ENCODE measurements at regions not wholly inside any gene's neighbourhood (a gene's known extent, or its start where the extent isn't known, plus 50 kb on each side); places are given as distances from the start of the nearest gene placed in this dataset.

DNA sequence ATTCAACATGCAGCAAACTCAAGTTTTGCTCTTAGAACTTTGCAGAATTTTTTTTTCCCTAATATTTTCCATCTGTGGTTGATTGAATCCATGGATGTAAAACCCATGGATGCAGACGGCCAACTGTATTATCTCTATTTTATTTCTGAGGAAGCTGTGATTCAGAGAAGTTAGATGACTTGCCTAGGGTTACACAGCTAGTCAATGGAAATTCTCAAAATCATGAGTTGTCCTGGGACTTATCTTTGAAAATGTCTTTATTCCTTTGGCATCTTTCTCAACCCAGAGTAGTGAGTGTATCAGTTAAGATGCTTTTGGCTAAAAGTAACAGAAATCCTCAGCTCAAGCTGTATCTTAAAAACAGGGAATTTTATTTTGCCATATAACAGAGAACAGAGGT is 107.9 kb upstream of the GALNT15 start:
- Histone ChIP-seq H3K79me2 (replicated peaks; ENCODE audit: insufficient read depth) (no peaks in the 10 kb centered on the region), H3K4me2 (no peak overlapping the region), H3K9me2 (ENCODE audit: insufficient read depth) (no peaks in the 10 kb centered on the region), H3K27me3 (ENCODE audit: insufficient read depth) (no peaks in the 10 kb centered on the region), H3K4me3 (no peak overlapping the region), H2AFZ (no peak overlapping the region), H3K27ac (ENCODE audit: low read depth) (no peak overlapping the region), H3K4me1 (ENCODE audit: insufficient read depth) (no peaks in the 10 kb centered on the region), H3K36me3 (ENCODE audit: insufficient read depth) (no peaks in the 10 kb centered on the region), H4K20me1 (replicated peaks; ENCODE audit: insufficient read depth) (no peaks in the 10 kb centered on the region), H3F3A (replicated peaks; ENCODE audit: low read depth) (no peaks in the 10 kb centered on the region)
- DNase-seq (ENCODE audit: low spot score) (no peak), ATAC-seq (no peak)
- Mint-ChIP-seq H3K9me3 (no peaks in the 10 kb centered on the region), H3K4me3 (no peak overlapping the region), H3K36me3 (ENCODE audit: low read depth) (no peaks in the 10 kb centered on the region), H3K27me3 (ENCODE audit: insufficient read depth, low read depth, poor library complexity) (no peaks in the 10 kb centered on the region), H3K4me1 (no peaks in the 10 kb centered on the region), H3K27ac (no peak overlapping the region)
- TF ChIP-seq CREB1 (CRISPR knock-in tag; IDR thresholded peaks at IDR 0.05; ENCODE audit: low read depth) = no peak
- TF ChIP-seq ZNF114 (CRISPR knock-in tag; IDR thresholded peaks at IDR 0.05) = no peak
- TF ChIP-seq, protein P1, sequence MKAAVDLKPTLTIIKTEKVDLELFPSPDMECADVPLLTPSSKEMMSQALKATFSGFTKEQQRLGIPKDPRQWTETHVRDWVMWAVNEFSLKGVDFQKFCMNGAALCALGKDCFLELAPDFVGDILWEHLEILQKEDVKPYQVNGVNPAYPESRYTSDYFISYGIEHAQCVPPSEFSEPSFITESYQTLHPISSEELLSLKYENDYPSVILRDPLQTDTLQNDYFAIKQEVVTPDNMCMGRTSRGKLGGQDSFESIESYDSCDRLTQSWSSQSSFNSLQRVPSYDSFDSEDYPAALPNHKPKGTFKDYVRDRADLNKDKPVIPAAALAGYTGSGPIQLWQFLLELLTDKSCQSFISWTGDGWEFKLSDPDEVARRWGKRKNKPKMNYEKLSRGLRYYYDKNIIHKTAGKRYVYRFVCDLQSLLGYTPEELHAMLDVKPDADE (IDR thresholded peaks at IDR 0.05) = no peak
- no peak for TF ChIP-seq STAT1 (IDR thresholded peaks at IDR 0.05; ENCODE audit: unreplicated experiment)
- TF ChIP-seq JUNB (IDR thresholded peaks at IDR 0.05; ENCODE audit: unreplicated experiment) = no peak
- no peak for TF ChIP-seq ZNF331 (CRISPR knock-in tag; IDR thresholded peaks at IDR 0.05; ENCODE audit: low read depth)
- no peak for TF ChIP-seq ZNF462 (CRISPR knock-in tag; IDR thresholded peaks at IDR 0.05)
- TF ChIP-seq, protein P2, sequence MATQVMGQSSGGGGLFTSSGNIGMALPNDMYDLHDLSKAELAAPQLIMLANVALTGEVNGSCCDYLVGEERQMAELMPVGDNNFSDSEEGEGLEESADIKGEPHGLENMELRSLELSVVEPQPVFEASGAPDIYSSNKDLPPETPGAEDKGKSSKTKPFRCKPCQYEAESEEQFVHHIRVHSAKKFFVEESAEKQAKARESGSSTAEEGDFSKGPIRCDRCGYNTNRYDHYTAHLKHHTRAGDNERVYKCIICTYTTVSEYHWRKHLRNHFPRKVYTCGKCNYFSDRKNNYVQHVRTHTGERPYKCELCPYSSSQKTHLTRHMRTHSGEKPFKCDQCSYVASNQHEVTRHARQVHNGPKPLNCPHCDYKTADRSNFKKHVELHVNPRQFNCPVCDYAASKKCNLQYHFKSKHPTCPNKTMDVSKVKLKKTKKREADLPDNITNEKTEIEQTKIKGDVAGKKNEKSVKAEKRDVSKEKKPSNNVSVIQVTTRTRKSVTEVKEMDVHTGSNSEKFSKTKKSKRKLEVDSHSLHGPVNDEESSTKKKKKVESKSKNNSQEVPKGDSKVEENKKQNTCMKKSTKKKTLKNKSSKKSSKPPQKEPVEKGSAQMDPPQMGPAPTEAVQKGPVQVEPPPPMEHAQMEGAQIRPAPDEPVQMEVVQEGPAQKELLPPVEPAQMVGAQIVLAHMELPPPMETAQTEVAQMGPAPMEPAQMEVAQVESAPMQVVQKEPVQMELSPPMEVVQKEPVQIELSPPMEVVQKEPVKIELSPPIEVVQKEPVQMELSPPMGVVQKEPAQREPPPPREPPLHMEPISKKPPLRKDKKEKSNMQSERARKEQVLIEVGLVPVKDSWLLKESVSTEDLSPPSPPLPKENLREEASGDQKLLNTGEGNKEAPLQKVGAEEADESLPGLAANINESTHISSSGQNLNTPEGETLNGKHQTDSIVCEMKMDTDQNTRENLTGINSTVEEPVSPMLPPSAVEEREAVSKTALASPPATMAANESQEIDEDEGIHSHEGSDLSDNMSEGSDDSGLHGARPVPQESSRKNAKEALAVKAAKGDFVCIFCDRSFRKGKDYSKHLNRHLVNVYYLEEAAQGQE (IDR thresholded peaks at IDR 0.05; ENCODE audit: unreplicated experiment) = no peak
- no peak for TF ChIP-seq EZH2phosphoT487 (IDR thresholded peaks at IDR 0.05; ENCODE audit: unreplicated experiment)
- TF ChIP-seq EZH2 (IDR thresholded peaks at IDR 0.05; ENCODE audit: low read depth, unreplicated experiment) = no peak
- no peak for TF ChIP-seq CTCF (conservative IDR thresholded peaks at IDR 0.05; ENCODE audit: low read depth in 2 of 2)
- no peak for TF ChIP-seq NANOG (IDR thresholded peaks at IDR 0.05; ENCODE audit: borderline replicate concordance)
- no peak for TF ChIP-seq POLR2AphosphoS5 (IDR thresholded peaks at IDR 0.05; ENCODE audit: low read depth)
